ENCODE measurements at regions not wholly inside any gene's neighbourhood (a gene's known extent, or its start where the extent isn't known, plus 50 kb on each side); places are given as distances from the start of the nearest gene placed in this dataset.

GRCh38 chr18:60664736-60665135, 292.2 kb upstream of the MC4R start:
- DNase-seq: no peak

DNA sequence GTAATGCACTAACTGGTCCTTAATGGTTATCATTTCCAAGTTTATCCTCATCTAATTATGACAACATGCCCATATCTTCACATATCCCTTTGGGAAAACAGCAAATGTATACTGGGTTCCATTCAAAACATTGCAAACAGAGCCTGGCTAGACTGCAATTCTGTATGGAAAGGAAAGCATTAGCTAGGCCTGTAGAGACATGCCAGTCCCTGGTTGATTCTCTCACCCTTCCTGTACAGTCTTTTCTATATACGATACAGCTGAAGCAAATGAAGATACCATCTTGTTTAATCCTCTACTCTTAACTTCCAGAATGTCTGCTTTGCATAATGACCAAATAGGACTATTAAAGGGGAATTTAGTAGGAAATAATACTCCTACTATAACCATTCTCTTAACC, 294.4 kb upstream of the MC4R start:
- no peak for DNase-seq

GRCh38 chr18:60668583-60668982, 296.0 kb upstream of the MC4R start:
- DNase-seq: no peak

- DNase-seq: no peak
Observed at GRCh38 chr18:60669938-60670337, 297.4 kb upstream of the MC4R start.

GRCh38 chr18:60671021-60671420, 298.4 kb upstream of the MC4R start:
- DNase-seq: no peak

DNA sequence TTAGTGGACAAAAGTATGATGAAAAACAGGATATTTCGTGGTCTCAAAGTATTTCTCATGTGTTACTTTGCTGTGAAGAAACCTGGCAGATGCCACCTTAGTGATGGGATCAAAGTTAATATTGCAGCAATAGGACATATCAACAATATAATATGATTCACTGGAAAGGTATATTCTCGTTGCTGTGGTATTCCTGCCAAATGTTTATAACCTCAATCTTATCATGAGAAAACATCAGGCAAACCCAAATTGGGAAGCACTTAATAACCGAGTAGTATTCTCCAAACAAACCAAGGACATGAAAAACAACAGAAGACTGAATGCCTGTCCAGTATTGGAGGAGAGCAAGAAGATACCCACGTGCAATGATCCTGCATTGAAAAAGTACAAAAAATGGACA, 302.6 kb upstream of the MC4R start:
- no peak for DNase-seq

- DNase-seq: no peak
Observed at GRCh38 chr18:60675801-60676200, 303.2 kb upstream of the MC4R start.

DNA sequence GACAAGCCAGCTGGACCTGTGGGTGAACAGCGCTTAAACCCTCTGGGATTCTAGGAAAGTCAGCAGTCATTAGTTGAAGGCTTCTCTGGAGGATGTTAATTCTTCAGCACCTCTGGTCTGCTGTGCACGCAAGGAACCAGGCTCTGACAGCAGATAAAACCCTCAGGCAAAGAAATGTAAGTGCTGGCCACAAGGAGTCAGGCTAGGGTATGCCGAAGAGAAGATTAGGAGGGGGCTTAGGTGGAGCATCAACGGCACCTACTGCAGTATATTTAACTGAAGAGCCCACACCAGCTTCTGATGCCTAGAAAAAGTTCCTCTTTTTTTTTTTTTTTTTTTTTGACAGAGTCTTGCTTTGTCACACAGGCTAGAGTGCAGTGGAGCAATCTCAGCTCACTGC, 304.2 kb upstream of the MC4R start:
- DNase-seq: no peak

- no peak for DNase-seq
Observed at GRCh38 chr18:60684843-60685513, 312.4 kb upstream of the MC4R start.

DNA sequence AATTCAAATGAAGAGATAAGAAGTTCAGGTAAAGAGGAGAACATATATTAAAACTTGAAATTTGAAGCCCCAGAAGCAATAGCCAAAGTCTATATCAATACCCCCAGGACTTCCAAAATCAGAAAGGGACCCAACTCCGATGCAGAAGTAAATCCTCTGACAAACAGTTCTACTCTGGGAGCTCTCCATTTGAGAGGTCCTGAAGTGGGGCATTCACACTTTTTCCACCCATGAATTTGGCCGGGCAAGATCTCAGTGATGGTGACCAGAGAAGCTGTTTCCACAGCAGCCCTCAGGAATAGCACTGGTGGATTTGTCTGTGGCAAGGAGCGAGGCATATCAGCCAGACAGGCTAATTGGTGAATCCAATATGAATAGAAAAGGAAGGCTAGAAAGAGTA, 313.6 kb upstream of the MC4R start:
- DNase-seq: no peak

GRCh38 chr18:60691061-60691460, 318.5 kb upstream of the MC4R start:
- no peak for DNase-seq

DNA sequence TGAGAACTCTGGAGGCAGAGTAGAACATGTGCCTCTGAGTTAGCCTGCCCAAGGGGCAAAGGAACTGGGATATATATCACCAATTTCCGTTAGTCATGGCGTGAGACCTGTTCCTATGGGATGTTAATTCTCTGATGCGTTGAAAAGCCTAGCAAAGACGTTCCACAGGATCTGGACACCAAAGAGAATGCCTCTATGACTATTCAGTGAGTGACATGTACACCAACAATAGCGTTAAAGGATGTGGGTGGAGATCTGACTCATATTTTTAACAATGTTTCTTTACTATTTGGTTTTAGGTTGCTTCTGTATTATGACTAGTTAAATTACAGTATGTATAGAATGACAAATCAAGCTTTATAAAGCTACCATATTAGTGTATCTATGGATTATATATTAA, 320.9 kb upstream of the MC4R start:
- no peak for DNase-seq

- no peak for DNase-seq
Observed at GRCh38 chr18:60698901-60699300, 326.3 kb upstream of the MC4R start.

DNA sequence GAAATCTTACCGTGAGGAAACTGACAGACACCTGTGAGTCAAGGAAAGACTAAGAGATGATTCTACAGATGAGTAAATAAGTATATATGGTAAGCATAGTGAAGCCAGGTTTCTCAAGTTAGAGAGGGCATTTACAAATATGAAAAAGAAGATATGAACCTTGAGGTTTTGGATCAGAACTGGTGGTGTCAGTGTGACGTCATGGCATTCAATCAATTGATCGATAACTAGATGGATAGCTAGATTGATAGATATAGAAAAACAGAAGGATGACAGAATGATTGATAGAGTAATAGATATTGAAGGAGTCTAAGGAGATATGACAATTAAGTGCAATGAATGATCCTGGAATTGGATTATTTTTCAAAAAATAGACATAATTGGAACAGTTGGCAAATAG, 350.2 kb upstream of the MC4R start:
- no peak for DNase-seq

DNA sequence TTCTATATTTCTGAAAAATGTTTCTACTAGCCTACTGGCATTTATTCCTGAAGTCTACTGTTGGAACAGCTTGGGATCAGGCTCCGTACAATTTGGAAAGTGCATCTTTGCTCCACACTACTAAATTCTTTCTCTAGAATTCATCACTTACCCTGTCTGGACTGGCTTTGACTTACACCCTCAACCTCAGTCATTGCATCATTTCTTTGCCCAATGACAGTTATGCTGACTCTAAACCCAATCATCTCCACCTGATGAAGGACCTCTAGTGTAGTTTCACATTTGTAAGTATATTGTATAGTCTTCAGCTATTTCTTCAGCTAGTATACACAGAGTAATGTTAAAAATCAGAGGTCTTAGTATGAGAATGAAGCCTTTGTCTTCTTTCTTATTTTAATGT, 359.6 kb upstream of the MC4R start:
- DNase-seq: no peak

DNA sequence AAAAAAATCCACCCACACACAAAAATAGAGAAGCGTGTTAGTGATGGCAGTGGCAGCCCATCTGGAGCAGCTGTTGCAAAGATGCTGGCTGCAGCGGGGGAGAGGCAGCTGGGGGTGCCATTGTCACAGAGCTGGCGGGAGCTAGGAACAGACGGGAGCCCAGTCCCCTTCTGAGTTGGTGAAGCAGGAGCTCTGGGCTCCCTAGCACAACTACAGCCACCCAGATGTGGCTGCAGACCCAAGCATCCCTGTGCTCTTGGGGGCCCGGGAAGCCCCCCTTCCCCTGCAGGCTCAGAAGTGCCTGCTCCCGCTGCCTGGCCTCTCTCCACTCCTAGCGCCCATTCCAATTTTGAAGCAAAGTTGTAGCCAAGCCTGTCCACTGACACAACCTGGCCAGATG, 366.6 kb upstream of the MC4R start:
- no peak for DNase-seq

- DNase-seq: no peak
Observed at GRCh38 chr18:60740313-60740712, 367.7 kb upstream of the MC4R start.

- no peak for DNase-seq
Observed at GRCh38 chr18:60746491-60746890, 373.9 kb upstream of the MC4R start.

DNA sequence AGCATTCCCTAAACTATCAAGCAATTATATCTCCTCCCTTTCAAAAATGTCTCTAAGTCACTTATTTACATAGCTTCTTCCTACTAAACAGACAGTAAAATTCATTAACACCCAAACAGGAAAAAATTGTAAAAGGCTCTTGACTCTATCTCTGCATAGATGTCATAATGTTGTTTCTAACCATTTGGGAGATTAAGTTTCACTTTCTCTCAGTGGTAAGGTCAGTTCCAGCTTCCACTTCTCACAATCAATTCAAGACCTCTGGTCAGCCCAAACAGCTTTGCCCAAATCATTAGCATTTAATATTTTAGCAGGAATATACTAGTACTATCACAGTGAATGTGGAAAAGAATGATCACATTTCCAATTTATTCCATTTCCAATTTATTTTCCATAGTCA, 374.3 kb upstream of the MC4R start:
- DNase-seq: no peak

DNA sequence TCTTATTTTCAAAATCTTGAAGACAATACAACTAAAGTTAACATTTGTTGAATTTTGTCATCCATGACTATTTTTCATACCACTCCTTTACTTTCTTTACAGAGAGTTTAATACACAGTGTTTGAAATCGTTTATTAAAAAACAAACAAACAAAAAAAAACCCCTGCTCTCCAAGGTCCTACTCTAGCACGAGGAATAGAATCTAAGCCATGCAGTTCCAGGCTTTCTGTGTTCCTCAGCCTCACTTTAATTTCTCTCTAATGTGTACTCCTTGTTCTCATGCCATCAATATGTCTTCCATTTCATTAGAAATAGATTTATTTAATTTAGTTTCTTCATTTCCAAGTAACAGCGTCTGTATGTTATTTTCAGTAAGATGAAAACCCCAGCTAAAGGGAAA, 381.2 kb upstream of the MC4R start:
- DNase-seq: no peak

- no peak for DNase-seq
Observed at GRCh38 chr18:60754413-60755009, 381.9 kb upstream of the MC4R start.

DNA sequence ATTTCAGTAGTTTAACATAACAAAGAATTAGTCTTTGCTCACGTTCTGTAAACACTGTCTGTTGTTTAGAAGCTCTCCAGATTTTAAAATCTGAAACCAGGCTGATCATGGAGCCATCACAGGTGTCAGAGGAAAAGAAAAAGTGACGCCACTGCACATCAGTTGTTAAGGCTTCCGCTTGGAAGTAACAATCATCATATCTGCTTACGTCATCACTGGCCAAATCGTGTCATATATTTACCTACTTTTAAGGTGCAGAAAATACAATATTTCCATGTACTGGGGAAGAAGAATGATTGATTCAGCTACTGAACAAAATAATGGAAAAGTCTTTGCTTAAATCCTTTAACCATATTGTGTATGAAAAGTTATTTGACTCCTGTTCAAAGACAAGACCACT, 382.6 kb upstream of the MC4R start:
- no peak for DNase-seq

GRCh38 chr18:60775978-60776377, 403.4 kb upstream of the MC4R start:
- DNase-seq: no peak

DNA sequence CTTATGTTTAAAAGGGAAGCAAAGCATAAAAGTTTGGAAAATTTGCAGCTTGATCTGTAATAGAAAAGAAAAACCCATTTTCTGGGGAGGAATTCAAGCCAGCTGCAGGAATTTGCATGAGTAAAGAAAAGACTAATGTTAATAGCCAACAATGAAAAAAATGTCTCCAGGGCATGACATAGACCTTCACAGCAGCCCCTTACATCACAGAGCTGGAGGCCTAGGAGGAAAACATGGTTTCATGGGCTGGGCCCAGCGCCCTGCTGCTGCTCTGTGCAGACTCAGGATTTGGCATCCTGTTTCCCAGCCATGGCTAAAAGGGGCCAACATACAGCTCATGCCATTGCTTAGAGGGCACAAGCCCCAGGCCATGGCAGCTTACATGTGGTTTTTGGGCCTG, 411.6 kb upstream of the MC4R start:
- no peak for DNase-seq

DNA sequence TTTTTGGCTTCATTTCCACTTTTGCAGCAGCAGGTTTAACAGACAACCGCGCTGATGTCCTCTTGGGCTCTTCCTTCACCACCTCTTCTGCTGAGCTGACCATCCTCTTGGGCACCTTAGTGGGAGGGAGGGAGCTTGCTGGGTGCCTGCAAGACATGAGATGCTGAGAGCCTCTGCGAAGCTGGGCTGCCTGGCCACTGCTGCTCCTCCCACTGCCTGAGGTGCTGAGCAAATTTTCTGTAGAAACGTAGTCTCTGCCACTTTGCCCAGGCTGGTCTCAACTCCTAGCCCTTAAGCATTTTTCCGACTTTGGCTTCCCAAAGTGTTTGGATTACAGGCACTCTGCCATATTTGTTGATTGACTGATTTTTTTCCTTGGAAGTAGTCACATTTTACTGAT, 422.2 kb upstream of the MC4R start:
- DNase-seq: no peak

Measured in activated CD4-positive, alpha-beta T cell treated with anti-CD3 and anti-CD28 coated beads, Interleukin-2, amount 50 U/mL, for 16 hours (primary cell).